ENCODE measurements at regions not wholly inside any gene's neighbourhood (a gene's known extent, or its start where the extent isn't known, plus 50 kb on each side); places are given as distances from the start of the nearest gene placed in this dataset.

DNA sequence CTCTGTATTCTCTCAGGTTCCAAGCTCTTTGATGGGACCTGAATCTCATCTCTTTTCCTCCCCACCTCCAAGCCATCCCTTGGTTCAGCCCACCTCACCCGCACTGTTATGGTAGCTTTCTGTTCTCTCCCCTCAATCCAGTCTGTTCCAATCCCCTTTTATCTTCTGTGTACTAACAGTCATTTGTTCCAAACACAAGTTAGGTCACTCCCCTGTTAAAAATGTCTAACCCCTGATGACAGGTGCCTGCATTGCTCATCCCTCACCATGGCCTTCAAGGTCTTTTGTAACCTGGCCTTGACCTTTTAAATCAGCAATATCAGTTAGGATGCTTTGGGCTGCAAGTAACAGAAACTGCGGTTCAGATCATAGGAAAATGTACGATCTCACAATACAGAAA lies 74.8 kb downstream of the CYP26A1 start:
- TF ChIP-seq ARNT (IDR thresholded peaks at IDR 0.05) = no peak
- TF ChIP-seq SP1 (IDR thresholded peaks at IDR 0.05) = no peak
- no peak for TF ChIP-seq FOXK2 (IDR thresholded peaks at IDR 0.05)
- TF ChIP-seq FOXM1 (IDR thresholded peaks at IDR 0.05; ENCODE audit: borderline replicate concordance) = no peak
